K562 (cell line): ENCODE measurements at regions not wholly inside any gene's neighbourhood (a gene's known extent, or its start where the extent isn't known, plus 50 kb on each side); places are given as distances from the start of the nearest gene placed in this dataset.
A peak's percentile ranks its signal among the peaks of the same experiment; 100 is the strongest.

Experiments
- DPF2 ChIP-seq: fragments of 450-650 bp; IDR thresholded peaks from 2 replicates; pipeline ENCODE4 v1.6.1; 2016
- ETS2 ChIP-seq: IDR thresholded peaks from 2 replicates; pipeline ENCODE4 v1.6.1; 2016; ENCODE audit warnings: borderline replicate concordance, missing genetic modification characterization, mild to moderate bottlenecking, moderate library complexity, missing compliant biosample characterization; ENCODE audit not compliant: poor library complexity, severe bottlenecking
- HNRNPL ChIP-seq: fragments of 200-400 bp; formaldehyde crosslinking; IDR thresholded peaks from 2 replicates; pipeline ENCODE4 v1.6.1; 2017; ENCODE audit warnings: low read depth, mild to moderate bottlenecking, low read length
- HOXB6 ChIP-seq: fragments of 250-450 bp; sonication (Bioruptor Pico); IDR thresholded peaks from 2 replicates; pipeline ENCODE4 v1.5.1; 2022; ENCODE audit warnings: mild to moderate bottlenecking, borderline replicate concordance
- NFXL1 ChIP-seq: fragments of 450-650 bp; formaldehyde crosslinking; IDR thresholded peaks from 2 replicates; pipeline ENCODE4 v1.4.0; 2021; ENCODE audit warnings: mild to moderate bottlenecking
- PHTF2 ChIP-seq: fragments of 250-450 bp; sonication (Bioruptor Pico); IDR thresholded peaks from 2 replicates; pipeline ENCODE4 v1.5.0; 2021; ENCODE audit warnings: mild to moderate bottlenecking
- POLR2H ChIP-seq: IDR thresholded peaks from 2 replicates; pipeline ENCODE4 v1.6.1; 2016; ENCODE audit warnings: missing genetic modification characterization, low read depth, mild to moderate bottlenecking, control low read depth, missing compliant biosample characterization, moderate library complexity
- RNF2 ChIP-seq: sonication (generic); IDR thresholded peaks from 2 replicates; pipeline ENCODE4 v1.6.1; 2016
- SUPT5H ChIP-seq: fragments of 450-650 bp; IDR thresholded peaks from 2 replicates; pipeline ENCODE4 v1.6.1; 2016
- TRIM28 ChIP-seq: fragments of 450-650 bp; IDR thresholded peaks from 2 replicates; pipeline ENCODE4 v1.6.1; 2017
- ZBED1 ChIP-seq: IDR thresholded peaks from 2 replicates; pipeline ENCODE4 v1.6.1; 2014
- ZNF23 ChIP-seq: fragments of 250-450 bp; sonication (Bioruptor Pico); IDR thresholded peaks from 2 replicates; pipeline ENCODE4 v1.4.0; 2020; ENCODE audit warnings: mild to moderate bottlenecking
- ZNF449 ChIP-seq: fragments of 250-450 bp; sonication (Bioruptor Pico); IDR thresholded peaks from 2 replicates; pipeline ENCODE4 v1.8.0; 2022; ENCODE audit warnings: moderate library complexity, mild to moderate bottlenecking, inconsistent platforms
- ZNF512 ChIP-seq: IDR thresholded peaks from 2 replicates; pipeline ENCODE4 v1.6.1; 2016; ENCODE audit warnings: missing genetic modification characterization, missing compliant biosample characterization
- ZNF76 ChIP-seq: fragments of 250-450 bp; sonication (Bioruptor Pico); IDR thresholded peaks from 2 replicates; pipeline ENCODE4 v1.4.0; 2020; ENCODE audit warnings: mild to moderate bottlenecking, moderate library complexity, borderline replicate concordance
- TF ChIP-seq, protein P1 (sequence below): sonication (generic); formaldehyde crosslinking; IDR thresholded peaks from 2 replicates; pipeline ENCODE4 v1.8.1; 2023; ENCODE audit warnings: missing genetic modification reagents, mild to moderate bottlenecking, borderline replicate concordance
- TF ChIP-seq, protein P2 (sequence below): fragments of 200-800 bp; sonication (Bioruptor generic); IDR thresholded peaks from 2 replicates; pipeline ENCODE4 v1.6.1; 2017; ENCODE audit warnings: missing genetic modification characterization, missing compliant biosample characterization
- TF ChIP-seq, protein P3 (sequence below): fragments of 450-650 bp; IDR thresholded peaks from 2 replicates; pipeline ENCODE4 v1.7.0; 2016; ENCODE audit warnings: borderline replicate concordance

DNA sequence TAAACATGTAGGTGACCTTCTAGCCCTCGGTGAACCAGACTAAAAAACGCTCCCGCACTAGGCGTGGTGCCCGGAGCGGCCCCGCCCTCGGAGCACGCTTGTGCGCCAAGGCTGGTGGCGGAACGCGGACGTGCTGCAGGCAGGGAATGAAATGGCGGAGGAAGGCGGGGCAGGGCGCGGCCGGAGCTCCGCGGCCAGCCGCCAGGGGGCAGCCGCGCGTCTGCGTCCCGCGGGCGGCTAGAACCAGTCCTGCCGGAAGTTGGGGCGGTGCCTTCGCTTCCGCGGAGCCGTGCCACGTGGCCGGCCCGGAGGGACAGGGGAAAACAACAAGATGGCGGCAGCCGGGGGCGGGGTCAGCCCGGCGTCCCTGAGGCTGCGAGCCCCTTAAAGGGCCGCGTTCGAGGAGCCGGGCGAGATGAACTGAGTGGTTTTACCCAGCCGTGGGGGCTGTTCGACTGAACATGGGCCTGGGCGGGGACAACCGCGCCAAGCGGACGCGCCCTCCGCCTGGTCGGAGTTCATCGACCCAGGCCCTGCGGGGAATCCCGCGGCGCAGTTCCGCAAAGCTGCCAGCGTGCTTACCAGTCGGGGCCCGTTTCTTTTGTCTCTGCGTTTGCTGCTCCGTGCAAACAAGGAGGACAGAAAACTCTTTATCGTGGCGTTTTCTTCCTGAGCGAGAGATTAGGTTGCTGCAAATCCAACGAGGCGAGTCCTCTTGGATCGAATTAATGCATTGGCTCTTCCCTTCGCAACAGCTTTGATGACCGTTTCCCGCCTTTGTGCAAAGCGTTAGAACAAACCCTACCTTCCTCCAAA lies 90.9 kb upstream of the CHD2 start (continued):
- TF ChIP-seq, protein P1, sequence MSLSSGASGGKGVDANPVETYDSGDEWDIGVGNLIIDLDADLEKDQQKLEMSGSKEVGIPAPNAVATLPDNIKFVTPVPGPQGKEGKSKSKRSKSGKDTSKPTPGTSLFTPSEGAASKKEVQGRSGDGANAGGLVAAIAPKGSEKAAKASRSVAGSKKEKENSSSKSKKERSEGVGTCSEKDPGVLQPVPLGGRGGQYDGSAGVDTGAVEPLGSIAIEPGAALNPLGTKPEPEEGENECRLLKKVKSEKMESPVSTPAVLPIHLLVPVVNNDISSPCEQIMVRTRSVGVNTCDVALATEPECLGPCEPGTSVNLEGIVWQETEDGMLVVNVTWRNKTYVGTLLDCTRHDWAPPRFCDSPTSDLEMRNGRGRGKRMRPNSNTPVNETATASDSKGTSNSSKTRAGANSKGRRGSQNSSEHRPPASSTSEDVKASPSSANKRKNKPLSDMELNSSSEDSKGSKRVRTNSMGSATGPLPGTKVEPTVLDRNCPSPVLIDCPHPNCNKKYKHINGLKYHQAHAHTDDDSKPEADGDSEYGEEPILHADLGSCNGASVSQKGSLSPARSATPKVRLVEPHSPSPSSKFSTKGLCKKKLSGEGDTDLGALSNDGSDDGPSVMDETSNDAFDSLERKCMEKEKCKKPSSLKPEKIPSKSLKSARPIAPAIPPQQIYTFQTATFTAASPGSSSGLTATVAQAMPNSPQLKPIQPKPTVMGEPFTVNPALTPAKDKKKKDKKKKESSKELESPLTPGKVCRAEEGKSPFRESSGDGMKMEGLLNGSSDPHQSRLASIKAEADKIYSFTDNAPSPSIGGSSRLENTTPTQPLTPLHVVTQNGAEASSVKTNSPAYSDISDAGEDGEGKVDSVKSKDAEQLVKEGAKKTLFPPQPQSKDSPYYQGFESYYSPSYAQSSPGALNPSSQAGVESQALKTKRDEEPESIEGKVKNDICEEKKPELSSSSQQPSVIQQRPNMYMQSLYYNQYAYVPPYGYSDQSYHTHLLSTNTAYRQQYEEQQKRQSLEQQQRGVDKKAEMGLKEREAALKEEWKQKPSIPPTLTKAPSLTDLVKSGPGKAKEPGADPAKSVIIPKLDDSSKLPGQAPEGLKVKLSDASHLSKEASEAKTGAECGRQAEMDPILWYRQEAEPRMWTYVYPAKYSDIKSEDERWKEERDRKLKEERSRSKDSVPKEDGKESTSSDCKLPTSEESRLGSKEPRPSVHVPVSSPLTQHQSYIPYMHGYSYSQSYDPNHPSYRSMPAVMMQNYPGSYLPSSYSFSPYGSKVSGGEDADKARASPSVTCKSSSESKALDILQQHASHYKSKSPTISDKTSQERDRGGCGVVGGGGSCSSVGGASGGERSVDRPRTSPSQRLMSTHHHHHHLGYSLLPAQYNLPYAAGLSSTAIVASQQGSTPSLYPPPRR (CRISPR knock-in tag): no peak
- no peak for TF ChIP-seq HOXB6
- peak; percentile 75 for TF ChIP-seq SUPT5H
- TF ChIP-seq ZNF512 (tag): no peak
- TF ChIP-seq HNRNPL: no peak
- TF ChIP-seq, protein P2, sequence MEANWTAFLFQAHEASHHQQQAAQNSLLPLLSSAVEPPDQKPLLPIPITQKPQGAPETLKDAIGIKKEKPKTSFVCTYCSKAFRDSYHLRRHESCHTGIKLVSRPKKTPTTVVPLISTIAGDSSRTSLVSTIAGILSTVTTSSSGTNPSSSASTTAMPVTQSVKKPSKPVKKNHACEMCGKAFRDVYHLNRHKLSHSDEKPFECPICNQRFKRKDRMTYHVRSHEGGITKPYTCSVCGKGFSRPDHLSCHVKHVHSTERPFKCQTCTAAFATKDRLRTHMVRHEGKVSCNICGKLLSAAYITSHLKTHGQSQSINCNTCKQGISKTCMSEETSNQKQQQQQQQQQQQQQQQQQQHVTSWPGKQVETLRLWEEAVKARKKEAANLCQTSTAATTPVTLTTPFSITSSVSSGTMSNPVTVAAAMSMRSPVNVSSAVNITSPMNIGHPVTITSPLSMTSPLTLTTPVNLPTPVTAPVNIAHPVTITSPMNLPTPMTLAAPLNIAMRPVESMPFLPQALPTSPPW: peak; percentile 93
- peak; percentile 75 for TF ChIP-seq POLR2H (tag)
- peak; percentile 89 for TF ChIP-seq RNF2
- no peak for TF ChIP-seq NFXL1 (CRISPR knock-in tag)
- no peak for TF ChIP-seq TRIM28
- no peak for TF ChIP-seq ZNF23 (CRISPR knock-in tag)
- no peak for TF ChIP-seq PHTF2 (CRISPR knock-in tag)
- TF ChIP-seq, protein P3, sequence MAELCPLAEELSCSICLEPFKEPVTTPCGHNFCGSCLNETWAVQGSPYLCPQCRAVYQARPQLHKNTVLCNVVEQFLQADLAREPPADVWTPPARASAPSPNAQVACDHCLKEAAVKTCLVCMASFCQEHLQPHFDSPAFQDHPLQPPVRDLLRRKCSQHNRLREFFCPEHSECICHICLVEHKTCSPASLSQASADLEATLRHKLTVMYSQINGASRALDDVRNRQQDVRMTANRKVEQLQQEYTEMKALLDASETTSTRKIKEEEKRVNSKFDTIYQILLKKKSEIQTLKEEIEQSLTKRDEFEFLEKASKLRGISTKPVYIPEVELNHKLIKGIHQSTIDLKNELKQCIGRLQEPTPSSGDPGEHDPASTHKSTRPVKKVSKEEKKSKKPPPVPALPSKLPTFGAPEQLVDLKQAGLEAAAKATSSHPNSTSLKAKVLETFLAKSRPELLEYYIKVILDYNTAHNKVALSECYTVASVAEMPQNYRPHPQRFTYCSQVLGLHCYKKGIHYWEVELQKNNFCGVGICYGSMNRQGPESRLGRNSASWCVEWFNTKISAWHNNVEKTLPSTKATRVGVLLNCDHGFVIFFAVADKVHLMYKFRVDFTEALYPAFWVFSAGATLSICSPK: no peak
- TF ChIP-seq ETS2 (tag): no peak
- TF ChIP-seq ZNF449: no peak
- no peak; the same call in 1 of the 2 replicates for TF ChIP-seq ZBED1
- no peak; the same call in 1 of the 2 replicates for TF ChIP-seq DPF2
- TF ChIP-seq ZNF76 (CRISPR knock-in tag): no peak; the same call in 1 of the 2 replicates
